PC-9 (cell line): ENCODE measurements at regions not wholly inside any gene's neighbourhood (a gene's known extent, or its start where the extent isn't known, plus 50 kb on each side); places are given as distances from the start of the nearest gene placed in this dataset.

Source experiments
- BruUV-seq: library from RNA; stranded (reverse); fragments of 400-500 nt; replicated peaks from 2 replicates; lab custom pipeline; 2021; lab: Mats Ljungman, UMichigan
- CTCF ChIA-PET: fragments of 300-600 bp; sonication (Branson Sonifier 250); formaldehyde crosslinking; loops from one replicate; lab custom pipeline; 2022; ENCODE audit warnings: antibody characterized with exemption; lab: Charles Lee
- POLR2A ChIA-PET: fragments of 300-600 bp; sonication (Branson Sonifier 250); formaldehyde crosslinking; loops from one replicate; lab custom pipeline; 2022; ENCODE audit warnings: antibody characterized with exemption; ENCODE audit not compliant: unreplicated experiment; lab: Charles Lee
- DNase-seq, 2 experiments: peaks; one replicate each; pipeline versions ENCODE4 v3.0.0 to v3.0.0-alpha.2; 2015 to 2022; ENCODE audit warnings: mixed read lengths in 1 of 2
- H2AFZ ChIP-seq: fragments of 200-600 bp; sonication (generic); 2 replicates; pipeline ENCODE4 v1.8.1; 2017; ENCODE audit warnings: antibody characterized with exemption
- H3F3A ChIP-seq: fragments of 200-600 bp; sonication (generic); 2 replicates; pipeline ENCODE4 v1.8.1; 2017; ENCODE audit warnings: antibody characterized with exemption, mild to moderate bottlenecking, low read depth; ENCODE audit not compliant: insufficient read depth
- H3K27ac ChIP-seq: fragments of 200-600 bp; sonication (generic); 2 replicates; pipeline ENCODE4 v1.6.1; 2016; ENCODE audit warnings: mixed run types
- H3K27me3 ChIP-seq: fragments of 200-600 bp; sonication (generic); 2 replicates; pipeline ENCODE4 v1.6.1; 2016; ENCODE audit warnings: low read depth, mixed run types; ENCODE audit not compliant: insufficient read depth
- H3K36me3 ChIP-seq: fragments of 200-600 bp; sonication (generic); 2 replicates; pipeline ENCODE4 v1.6.1; 2016; ENCODE audit warnings: low read depth, mixed run types
- H3K4me1 ChIP-seq: fragments of 200-600 bp; sonication (generic); replicated peaks from 2 replicates; pipeline ENCODE4 v1.6.1; 2016; ENCODE audit warnings: mixed run types; ENCODE audit not compliant: insufficient read depth
- H3K4me2 ChIP-seq: fragments of 200-600 bp; sonication (generic); 2 replicates; pipeline ENCODE4 v1.6.1; 2017; ENCODE audit warnings: mixed run types
- H3K4me3 ChIP-seq: fragments of 200-600 bp; sonication (generic); 2 replicates; pipeline ENCODE4 v1.6.1; 2016; ENCODE audit warnings: mixed run types
- H3K79me2 ChIP-seq: fragments of 200-600 bp; sonication (generic); 2 replicates; pipeline ENCODE4 v1.6.1; 2017; ENCODE audit warnings: low read depth, mixed run types
- H3K9me2 ChIP-seq: fragments of 200-600 bp; sonication (generic); 2 replicates; pipeline ENCODE4 v1.8.1; 2017; ENCODE audit warnings: mild to moderate bottlenecking; ENCODE audit not compliant: insufficient read depth
- H3K9me3 ChIP-seq: fragments of 200-600 bp; sonication (generic); 2 replicates; pipeline ENCODE4 v1.8.1; 2016; ENCODE audit warnings: low read depth; ENCODE audit not compliant: insufficient read depth
- H4K20me1 ChIP-seq: fragments of 200-600 bp; sonication (generic); 2 replicates; pipeline ENCODE4 v1.8.1; 2017; ENCODE audit not compliant: insufficient read depth
- CTCF ChIP-seq: fragments of 200-600 bp; sonication (generic); conservative IDR thresholded peaks from 2 replicates; pipeline ENCODE4 v1.6.1; 2017; ENCODE audit warnings: mixed run types, antibody characterized with exemption, mild to moderate bottlenecking, moderate library complexity
- EZH2 ChIP-seq: fragments of 200-600 bp; sonication (generic); IDR thresholded peaks from 2 replicates; pipeline ENCODE4 v1.8.0; 2017; ENCODE audit warnings: antibody characterized with exemption, low read depth
- intact Hi-C: fragments of 100-400 bp; cut with micrococcal nuclease; formaldehyde crosslinking; loops from one replicate; pipeline ENCODE4 v1.10.0; 2022; ENCODE audit not compliant: unreplicated experiment

- no peaks in the 10 kb centered on the region for H3K27me3 ChIP-seq
- CTCF ChIA-PET = no interaction called here
- H3K4me1 ChIP-seq = 0 out of 2 replicates have a peak, but pooled peaks cover 8% of the 10 kb centered on the region
- POLR2A ChIA-PET = no interaction called here
- no peaks in the 10 kb centered on the region for H3K36me3 ChIP-seq
- no peaks in the 10 kb centered on the region for H3K9me2 ChIP-seq
- DNase-seq = no peak
- no peaks in the 10 kb centered on the region; the same call in 1 of the 2 replicates for H3K9me3 ChIP-seq
- H4K20me1 ChIP-seq = no peaks in the 10 kb centered on the region
- no peak overlapping the region for H3K27ac ChIP-seq
- H2AFZ ChIP-seq = no peak overlapping the region
- no TSS peak for BruUV-seq
- intact Hi-C loops = no loop called here
- no peaks in the 10 kb centered on the region for H3K79me2 ChIP-seq
- H3F3A ChIP-seq = no peaks in the 10 kb centered on the region
- TF ChIP-seq CTCF (no peak), EZH2 (no peak)
- no peak overlapping the region for H3K4me3 ChIP-seq
- H3K4me2 ChIP-seq = no peak overlapping the region
Observed at GRCh38 chr7:45470031-45470430, 104.1 kb upstream of the ADCY1 start.

GRCh38 chr7:45479781-45480180, 94.4 kb upstream of the ADCY1 start:
- Histone ChIP-seq H2AFZ (no peak overlapping the region), H3K4me3 (no peak overlapping the region), H3K9me2 (no peaks in the 10 kb centered on the region), H3K9me3 (no peaks in the 10 kb centered on the region), H3K27me3 (peaks cover 44% of the 10 kb centered on the region), H3K27ac (no peak overlapping the region), H4K20me1 (no peaks in the 10 kb centered on the region), H3F3A (no peaks in the 10 kb centered on the region), H3K4me1 (no peaks in the 10 kb centered on the region), H3K36me3 (no peaks in the 10 kb centered on the region), H3K79me2 (no peaks in the 10 kb centered on the region), H3K4me2 (no peak overlapping the region)
- TF ChIP-seq CTCF = no peak
- TF ChIP-seq EZH2 = no peak
- CTCF ChIA-PET = no interaction called here
- BruUV-seq = no TSS peak
- POLR2A ChIA-PET = no interaction called here
- DNase-seq = no peak
- intact Hi-C loops = no loop called here

- Histone ChIP-seq H3K4me2 (no peak overlapping the region), H4K20me1 (no peaks in the 10 kb centered on the region), H3K27ac (no peak overlapping the region), H3K36me3 (no peaks in the 10 kb centered on the region), H3K4me3 (no peak overlapping the region), H3F3A (no peaks in the 10 kb centered on the region), H3K9me3 (no peaks in the 10 kb centered on the region), H3K79me2 (no peaks in the 10 kb centered on the region), H2AFZ (no peak overlapping the region), H3K9me2 (no peaks in the 10 kb centered on the region), H3K4me1 (no peaks in the 10 kb centered on the region), H3K27me3 (peaks cover 67% of the 10 kb centered on the region)
- intact Hi-C loops = no loop called here
- BruUV-seq = no TSS peak
- no peak for TF ChIP-seq CTCF
- no peak for TF ChIP-seq EZH2
- ChIA-PET POLR2A (no interaction called here), CTCF (no interaction called here)
- no peak for DNase-seq
Observed at GRCh38 chr7:45482451-45482850, 91.7 kb upstream of the ADCY1 start.
